ENCODE measurements at regions not wholly inside any gene's neighbourhood (a gene's known extent, or its start where the extent isn't known, plus 50 kb on each side); places are given as distances from the start of the nearest gene placed in this dataset.

- no peaks in the 10 kb centered on the region for H4K20me1 ChIP-seq (ENCODE audit: insufficient read depth)
- H3K9ac ChIP-seq = no peak overlapping the region
- no peaks in the 10 kb centered on the region for H3K36me3 ChIP-seq (ENCODE audit: insufficient read depth)
- no peak overlapping the region for H3K4me2 ChIP-seq
- H3K4me1 ChIP-seq (ENCODE audit: low read depth, poor library complexity, severe bottlenecking) = no peaks in the 10 kb centered on the region
- H3K27ac ChIP-seq = no peak overlapping the region
- H3K27me3 ChIP-seq (ENCODE audit: insufficient read depth, low read depth) = no peaks in the 10 kb centered on the region
- H3K79me2 ChIP-seq (ENCODE audit: insufficient read depth, low read depth) = no peaks in the 10 kb centered on the region
- no peak overlapping the region for H3K4me3 ChIP-seq (IDR thresholded peaks at IDR 0.05; ENCODE audit: insufficient read depth, low read depth, low read length)
- no peak overlapping the region for H2AFZ ChIP-seq (ENCODE audit: low read depth)
- TF ChIP-seq CTCF (conservative IDR thresholded peaks at IDR 0.05; ENCODE audit: low read depth, low read length) = no peak
These were observed 261.4 kb upstream of the NRIP1 start for GRCh38 chr21:15326032-15326867.

- no peak overlapping the region for H3K4me3 ChIP-seq (IDR thresholded peaks at IDR 0.05; ENCODE audit: insufficient read depth, low read depth, low read length)
- no peaks in the 10 kb centered on the region for H3K4me1 ChIP-seq (ENCODE audit: low read depth, poor library complexity, severe bottlenecking)
- H3K27me3 ChIP-seq (ENCODE audit: insufficient read depth, low read depth) = no peaks in the 10 kb centered on the region
- no peaks in the 10 kb centered on the region for H3K36me3 ChIP-seq (ENCODE audit: insufficient read depth)
- H4K20me1 ChIP-seq (ENCODE audit: insufficient read depth) = no peaks in the 10 kb centered on the region
- H3K9ac ChIP-seq = no peak overlapping the region
- H3K79me2 ChIP-seq (ENCODE audit: insufficient read depth, low read depth) = no peaks in the 10 kb centered on the region
- no peak overlapping the region for H3K27ac ChIP-seq
- H2AFZ ChIP-seq (ENCODE audit: low read depth) = no peak overlapping the region
- H3K4me2 ChIP-seq = no peak overlapping the region
- TF ChIP-seq CTCF (conservative IDR thresholded peaks at IDR 0.05; ENCODE audit: low read depth, low read length) = no peak
These were observed 263.0 kb upstream of the NRIP1 start for GRCh38 chr21:15327637-15328265.

- Histone ChIP-seq H3K4me2 (no peak overlapping the region), H3K79me2 (ENCODE audit: insufficient read depth, low read depth) (no peaks in the 10 kb centered on the region), H3K27ac (no peak overlapping the region), H4K20me1 (ENCODE audit: insufficient read depth) (no peaks in the 10 kb centered on the region), H2AFZ (ENCODE audit: low read depth) (no peak overlapping the region), H3K4me3 (IDR thresholded peaks at IDR 0.05; ENCODE audit: insufficient read depth, low read depth, low read length) (no peak overlapping the region), H3K27me3 (ENCODE audit: insufficient read depth, low read depth) (no peaks in the 10 kb centered on the region), H3K4me1 (ENCODE audit: low read depth, poor library complexity, severe bottlenecking) (no peaks in the 10 kb centered on the region), H3K9ac (no peak overlapping the region), H3K36me3 (ENCODE audit: insufficient read depth) (no peaks in the 10 kb centered on the region)
- no peak for TF ChIP-seq CTCF (conservative IDR thresholded peaks at IDR 0.05; ENCODE audit: low read depth, low read length)
These were observed 264.4 kb upstream of the NRIP1 start for GRCh38 chr21:15329191-15329590.

GRCh38 chr21:15330872-15331271 lies 266.1 kb upstream of the NRIP1 start:
- no peak for TF ChIP-seq CTCF (conservative IDR thresholded peaks at IDR 0.05; ENCODE audit: low read depth, low read length)

More at GRCh38 chr21:15330872-15331271, 266.1 kb upstream of the NRIP1 start:
- no peak overlapping the region for H2AFZ ChIP-seq (ENCODE audit: low read depth)
- no peaks in the 10 kb centered on the region for H4K20me1 ChIP-seq (ENCODE audit: insufficient read depth)
- H3K36me3 ChIP-seq (ENCODE audit: insufficient read depth) = no peaks in the 10 kb centered on the region
- no peaks in the 10 kb centered on the region for H3K27me3 ChIP-seq (ENCODE audit: insufficient read depth, low read depth)
- no peak overlapping the region for H3K9ac ChIP-seq
- no peaks in the 10 kb centered on the region for H3K79me2 ChIP-seq (ENCODE audit: insufficient read depth, low read depth)
- no peak overlapping the region for H3K4me3 ChIP-seq (IDR thresholded peaks at IDR 0.05; ENCODE audit: insufficient read depth, low read depth, low read length)
- H3K27ac ChIP-seq = no peak overlapping the region
- H3K4me1 ChIP-seq (ENCODE audit: low read depth, poor library complexity, severe bottlenecking) = no peaks in the 10 kb centered on the region
- H3K4me2 ChIP-seq = no peak overlapping the region

Measured in KMS-11 (cell line).